Smooth muscle cell (in vitro differentiated cells): ENCODE measurements at regions not wholly inside any gene's neighbourhood (a gene's known extent, or its start where the extent isn't known, plus 50 kb on each side); places are given as distances from the start of the nearest gene placed in this dataset.
"Not testable (repeated sequence)": the region's sequence is repeated elsewhere in the genome, so short reads cannot be mapped to it uniquely, and the experiment has no call there.

Experiments used
- DNase-seq: peaks from one replicate; lab custom pipeline; 2025; ENCODE audit not compliant: unreplicated experiment; lab: John Stamatoyannopoulos, UW
- H2AFZ ChIP-seq: fragments of 200-600 bp; sonication (generic); 2 replicates; pipeline ENCODE4 v1.6.0; 2016; ENCODE audit warnings: antibody characterized with exemption, low read depth, mild to moderate bottlenecking
- H3F3A ChIP-seq: fragments of 200-600 bp; sonication (generic); 2 replicates; pipeline ENCODE4 v1.6.0; 2017; ENCODE audit warnings: antibody characterized with exemption, low read depth
- H3K27ac ChIP-seq: fragments of 200-600 bp; sonication (generic); 2 replicates; pipeline ENCODE4 v1.5.1; 2016; ENCODE audit warnings: low read depth, mild to moderate bottlenecking
- H3K27me3 ChIP-seq: fragments of 200-600 bp; sonication (generic); 2 replicates; pipeline ENCODE4 v1.6.1; 2016; ENCODE audit warnings: low read depth, mild to moderate bottlenecking
- H3K36me3 ChIP-seq: fragments of 200-600 bp; sonication (generic); 2 replicates; pipeline ENCODE4 v1.5.1; 2016; ENCODE audit warnings: low read depth
- H3K4me1 ChIP-seq: fragments of 200-600 bp; sonication (generic); 2 replicates; pipeline ENCODE4 v1.5.1; 2016; ENCODE audit warnings: low read depth
- H3K4me2 ChIP-seq: fragments of 200-600 bp; sonication (generic); 2 replicates; pipeline ENCODE4 v1.6.0; 2016; ENCODE audit warnings: mild to moderate bottlenecking
- H3K4me3 ChIP-seq: fragments of 200-600 bp; sonication (generic); 2 replicates; pipeline ENCODE4 v1.5.1; 2016; ENCODE audit warnings: mild to moderate bottlenecking
- H3K79me2 ChIP-seq: fragments of 200-600 bp; sonication (generic); 2 replicates; pipeline ENCODE4 v1.6.0; 2016; ENCODE audit warnings: low read depth, mild to moderate bottlenecking
- H3K9ac ChIP-seq: fragments of 200-600 bp; sonication (generic); 2 replicates; pipeline ENCODE4 v1.6.0; 2016; ENCODE audit warnings: low read depth
- H3K9me3 ChIP-seq: fragments of 200-600 bp; sonication (generic); replicated peaks from 2 replicates; pipeline ENCODE4 v1.5.1; 2016; ENCODE audit warnings: low read depth
- H4K20me1 ChIP-seq: fragments of 200-600 bp; sonication (generic); 2 replicates; pipeline ENCODE4 v1.6.0; 2016; ENCODE audit warnings: low read depth
- WGBS: methylation state at CpG from one replicate; pipeline ENCODE4 v1.1.7; 2016; ENCODE audit warnings: low lambda C conversion rate; 5-methylcytosine and 5-hydroxymethylcytosine counted together
- TF ChIP-seq, protein P1 (sequence below): fragments of 200-600 bp; sonication (generic); IDR thresholded peaks from 2 replicates; pipeline ENCODE4 v1.5.1; 2017; ENCODE audit warnings: borderline replicate concordance, mild to moderate bottlenecking, antibody characterized with exemption; ENCODE audit not compliant: insufficient read depth, poor library complexity, severe bottlenecking

DNA sequence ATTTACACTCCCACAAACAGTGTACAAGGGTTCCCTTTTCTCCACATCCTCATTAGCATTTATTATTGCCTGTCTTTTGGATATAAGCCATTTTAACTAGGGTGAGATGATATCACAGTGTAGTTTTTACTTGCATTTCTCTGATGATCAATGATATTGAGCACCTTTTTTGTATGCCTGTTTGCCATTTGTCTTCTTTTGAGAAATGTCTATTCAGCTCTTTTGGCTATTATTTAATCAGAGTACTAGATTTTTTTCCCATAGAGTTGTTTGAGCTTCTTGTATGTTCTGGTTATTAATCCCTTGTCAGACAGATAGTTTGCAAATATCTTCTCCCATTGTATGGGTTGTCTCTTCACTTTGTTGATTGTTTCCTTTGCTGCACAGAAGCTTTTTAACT is 190.6 kb downstream of the MAGEB17 start:
- H3K9ac ChIP-seq = no peak overlapping the region
- no peaks in the 10 kb centered on the region for H3K36me3 ChIP-seq
- TF ChIP-seq, protein P1, sequence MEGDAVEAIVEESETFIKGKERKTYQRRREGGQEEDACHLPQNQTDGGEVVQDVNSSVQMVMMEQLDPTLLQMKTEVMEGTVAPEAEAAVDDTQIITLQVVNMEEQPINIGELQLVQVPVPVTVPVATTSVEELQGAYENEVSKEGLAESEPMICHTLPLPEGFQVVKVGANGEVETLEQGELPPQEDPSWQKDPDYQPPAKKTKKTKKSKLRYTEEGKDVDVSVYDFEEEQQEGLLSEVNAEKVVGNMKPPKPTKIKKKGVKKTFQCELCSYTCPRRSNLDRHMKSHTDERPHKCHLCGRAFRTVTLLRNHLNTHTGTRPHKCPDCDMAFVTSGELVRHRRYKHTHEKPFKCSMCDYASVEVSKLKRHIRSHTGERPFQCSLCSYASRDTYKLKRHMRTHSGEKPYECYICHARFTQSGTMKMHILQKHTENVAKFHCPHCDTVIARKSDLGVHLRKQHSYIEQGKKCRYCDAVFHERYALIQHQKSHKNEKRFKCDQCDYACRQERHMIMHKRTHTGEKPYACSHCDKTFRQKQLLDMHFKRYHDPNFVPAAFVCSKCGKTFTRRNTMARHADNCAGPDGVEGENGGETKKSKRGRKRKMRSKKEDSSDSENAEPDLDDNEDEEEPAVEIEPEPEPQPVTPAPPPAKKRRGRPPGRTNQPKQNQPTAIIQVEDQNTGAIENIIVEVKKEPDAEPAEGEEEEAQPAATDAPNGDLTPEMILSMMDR = no peak
- H3K4me3 ChIP-seq = no peak overlapping the region
- no peak overlapping the region for H2AFZ ChIP-seq
- H3K27me3 ChIP-seq = no peaks in the 10 kb centered on the region
- H3K27ac ChIP-seq = no peak overlapping the region
- H3K4me1 ChIP-seq = no peaks in the 10 kb centered on the region
- no peaks in the 10 kb centered on the region for H3K9me3 ChIP-seq
- H3K4me2 ChIP-seq = no peak overlapping the region
- no peaks in the 10 kb centered on the region for H3F3A ChIP-seq
- DNase-seq = no peak
- no peaks in the 10 kb centered on the region for H4K20me1 ChIP-seq
- H3K79me2 ChIP-seq = no peaks in the 10 kb centered on the region

DNA sequence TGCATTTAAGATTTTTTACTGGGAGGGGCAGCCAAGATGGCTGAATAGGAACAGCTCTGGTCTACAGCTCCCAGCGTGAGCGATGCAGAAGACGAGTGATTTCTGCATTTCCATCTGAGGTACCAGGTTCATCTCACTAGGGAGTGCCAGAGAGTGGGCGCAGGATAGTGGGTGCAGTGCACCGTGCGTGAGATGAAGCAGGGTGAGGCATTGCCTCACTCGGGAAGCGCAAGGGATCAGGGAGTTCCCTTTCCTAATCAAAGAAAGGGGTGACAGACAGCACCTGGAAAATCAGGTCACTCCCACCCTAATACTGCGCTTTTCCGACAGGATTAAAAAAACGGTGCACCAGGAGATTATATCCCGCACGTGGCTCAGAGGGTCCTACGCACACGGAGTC is 192.8 kb downstream of the MAGEB17 start:
- WGBS = 92% methylated on average over 15 of the region's 15 CpGs
- H3K36me3 ChIP-seq, H3K4me1 ChIP-seq, H4K20me1 ChIP-seq, H3K4me2 ChIP-seq, H3K9ac ChIP-seq, H3K27ac ChIP-seq, DNase-seq, H3F3A ChIP-seq, H3K4me3 ChIP-seq, H2AFZ ChIP-seq, H3K9me3 ChIP-seq, H3K27me3 ChIP-seq, H3K79me2 ChIP-seq: not testable (repeated sequence)

DNA sequence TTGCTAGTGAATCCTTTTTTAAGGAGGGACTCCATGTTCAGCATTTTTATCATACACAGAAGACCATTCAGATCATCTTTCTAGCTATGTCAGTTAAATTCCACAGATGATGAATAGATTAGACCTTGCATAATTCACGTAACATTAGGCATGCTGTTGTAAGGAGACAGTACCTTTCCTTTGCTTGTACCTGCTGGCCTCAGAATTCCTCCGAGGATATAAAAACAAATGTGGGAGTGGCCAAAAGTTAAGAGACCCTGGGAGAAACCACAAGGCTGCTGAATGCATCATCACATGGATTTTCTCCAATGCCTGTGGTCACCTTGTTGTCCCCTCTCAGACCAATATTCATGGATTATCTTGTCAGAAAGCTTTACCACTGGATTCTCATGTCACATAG is 201.4 kb downstream of the MAGEB17 start:
- Histone ChIP-seq H2AFZ (no peak overlapping the region), H3K27ac (no peak overlapping the region), H3K27me3 (no peaks in the 10 kb centered on the region), H3F3A (peaks cover 14% of the 10 kb centered on the region), H3K4me1 (no peaks in the 10 kb centered on the region), H3K9ac (no peak overlapping the region), H3K79me2 (no peaks in the 10 kb centered on the region), H3K4me2 (no peak overlapping the region), H3K36me3 (no peaks in the 10 kb centered on the region), H4K20me1 (no peaks in the 10 kb centered on the region), H3K9me3 (no peaks in the 10 kb centered on the region), H3K4me3 (no peak overlapping the region)
- 34% methylated on average over 2 of the region's 2 CpGs for WGBS
- no peak for DNase-seq
- TF ChIP-seq, protein P1 = no peak

DNA sequence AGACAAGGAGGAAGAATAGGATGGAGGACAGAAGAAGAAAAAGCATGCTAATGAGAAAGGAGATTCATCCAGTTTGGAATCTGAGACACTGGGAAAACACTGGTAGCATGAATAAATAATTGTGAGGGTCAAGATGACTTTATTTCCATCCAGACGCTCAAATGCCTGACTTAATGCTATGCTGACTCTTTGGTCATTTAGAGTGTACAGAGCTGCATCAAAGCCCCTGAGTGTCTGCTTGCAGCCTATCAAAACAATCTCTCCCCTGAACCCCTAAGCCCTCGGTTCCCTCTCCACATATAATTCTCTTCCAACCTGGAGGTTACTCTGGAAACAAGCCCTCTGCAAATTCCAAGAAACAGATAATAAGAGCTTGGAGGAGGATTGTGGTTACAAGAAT is 208.8 kb downstream of the MAGEB17 start:
- H3F3A ChIP-seq = no peaks in the 10 kb centered on the region
- H3K4me2 ChIP-seq = peak overlapping the region; percentile 11
- H2AFZ ChIP-seq = no peak overlapping the region
- TF ChIP-seq, protein P1 = no peak
- H3K4me3 ChIP-seq = no peak overlapping the region
- no peak for DNase-seq
- H3K79me2 ChIP-seq = no peaks in the 10 kb centered on the region
- WGBS = 31% methylated on average over 2 of the region's 2 CpGs
- H4K20me1 ChIP-seq = no peaks in the 10 kb centered on the region
- H3K27me3 ChIP-seq = no peaks in the 10 kb centered on the region
- H3K36me3 ChIP-seq = no peaks in the 10 kb centered on the region
- H3K9ac ChIP-seq = no peak overlapping the region
- no peaks in the 10 kb centered on the region for H3K9me3 ChIP-seq
- H3K4me1 ChIP-seq = no peaks in the 10 kb centered on the region
- no peak overlapping the region for H3K27ac ChIP-seq
